Type B pancreatic cell (in vitro differentiated cells): ENCODE measurements at regions not wholly inside any gene's neighbourhood (a gene's known extent, or its start where the extent isn't known, plus 50 kb on each side); places are given as distances from the start of the nearest gene placed in this dataset.

ENCODE experiments used
- DNase-seq: peaks from one replicate; pipeline ENCODE4 v3.0.0; 2021; ENCODE audit warnings: mixed read lengths; ENCODE audit not compliant: unreplicated experiment; ENCODE audit errors: extremely low spot score
- H3K27ac Mint-ChIP-seq: 2 replicates; pipeline ENCODE4 v1.8.0; 2021; ENCODE audit warnings: mild to moderate bottlenecking, mixed read lengths
- H3K27me3 Mint-ChIP-seq: 2 replicates; pipeline ENCODE4 v1.8.0; 2021; ENCODE audit warnings: mixed read lengths
- H3K36me3 Mint-ChIP-seq: 2 replicates; pipeline ENCODE4 v1.8.0; 2021; ENCODE audit warnings: mixed read lengths
- H3K4me1 Mint-ChIP-seq: one replicate; pipeline ENCODE4 v1.8.0; 2021; ENCODE audit warnings: mixed read lengths; ENCODE audit not compliant: unreplicated experiment
- H3K4me3 Mint-ChIP-seq: 2 replicates; pipeline ENCODE4 v1.8.0; 2021; ENCODE audit warnings: mild to moderate bottlenecking, mixed read lengths
- H3K9me3 Mint-ChIP-seq: 2 replicates; pipeline ENCODE4 v1.8.0; 2021; ENCODE audit warnings: mixed read lengths
- TF ChIP-seq, protein P1 (sequence below): fragments of 200-600 bp; sonication (generic); conservative IDR thresholded peaks from 2 replicates; pipeline ENCODE4 v1.5.0; 2021; ENCODE audit warnings: antibody characterized with exemption, mild to moderate bottlenecking

DNA sequence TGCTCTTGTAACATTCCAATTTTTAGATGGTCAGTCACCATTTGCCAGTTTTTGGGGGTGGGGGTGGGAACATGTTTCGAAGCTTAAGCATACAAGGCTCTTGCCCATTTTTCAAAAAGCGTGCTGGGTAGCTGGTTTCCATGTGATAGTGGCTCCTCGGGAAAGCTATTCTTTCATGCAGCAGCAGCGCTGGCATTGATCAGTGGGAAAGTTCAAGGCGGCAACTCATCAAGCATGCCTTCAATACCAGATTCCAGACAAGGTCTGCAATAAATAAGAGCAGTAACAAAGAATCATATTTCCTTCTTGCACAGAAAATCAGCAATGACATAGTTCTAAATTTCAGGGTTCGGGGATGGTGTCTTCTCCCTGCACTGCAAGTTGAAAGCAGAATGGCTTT lies 133.5 kb upstream of the ONECUT1 start:
- H3K4me1 Mint-ChIP-seq: no peaks in the 10 kb centered on the region
- no peak for DNase-seq
- H3K27me3 Mint-ChIP-seq: peaks cover 22% of the 10 kb centered on the region
- no peaks in the 10 kb centered on the region for H3K9me3 Mint-ChIP-seq
- H3K4me3 Mint-ChIP-seq: no peak overlapping the region
- no peak overlapping the region for H3K27ac Mint-ChIP-seq
- no peaks in the 10 kb centered on the region for H3K36me3 Mint-ChIP-seq
- TF ChIP-seq, protein P1, sequence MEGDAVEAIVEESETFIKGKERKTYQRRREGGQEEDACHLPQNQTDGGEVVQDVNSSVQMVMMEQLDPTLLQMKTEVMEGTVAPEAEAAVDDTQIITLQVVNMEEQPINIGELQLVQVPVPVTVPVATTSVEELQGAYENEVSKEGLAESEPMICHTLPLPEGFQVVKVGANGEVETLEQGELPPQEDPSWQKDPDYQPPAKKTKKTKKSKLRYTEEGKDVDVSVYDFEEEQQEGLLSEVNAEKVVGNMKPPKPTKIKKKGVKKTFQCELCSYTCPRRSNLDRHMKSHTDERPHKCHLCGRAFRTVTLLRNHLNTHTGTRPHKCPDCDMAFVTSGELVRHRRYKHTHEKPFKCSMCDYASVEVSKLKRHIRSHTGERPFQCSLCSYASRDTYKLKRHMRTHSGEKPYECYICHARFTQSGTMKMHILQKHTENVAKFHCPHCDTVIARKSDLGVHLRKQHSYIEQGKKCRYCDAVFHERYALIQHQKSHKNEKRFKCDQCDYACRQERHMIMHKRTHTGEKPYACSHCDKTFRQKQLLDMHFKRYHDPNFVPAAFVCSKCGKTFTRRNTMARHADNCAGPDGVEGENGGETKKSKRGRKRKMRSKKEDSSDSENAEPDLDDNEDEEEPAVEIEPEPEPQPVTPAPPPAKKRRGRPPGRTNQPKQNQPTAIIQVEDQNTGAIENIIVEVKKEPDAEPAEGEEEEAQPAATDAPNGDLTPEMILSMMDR: no peak

DNA sequence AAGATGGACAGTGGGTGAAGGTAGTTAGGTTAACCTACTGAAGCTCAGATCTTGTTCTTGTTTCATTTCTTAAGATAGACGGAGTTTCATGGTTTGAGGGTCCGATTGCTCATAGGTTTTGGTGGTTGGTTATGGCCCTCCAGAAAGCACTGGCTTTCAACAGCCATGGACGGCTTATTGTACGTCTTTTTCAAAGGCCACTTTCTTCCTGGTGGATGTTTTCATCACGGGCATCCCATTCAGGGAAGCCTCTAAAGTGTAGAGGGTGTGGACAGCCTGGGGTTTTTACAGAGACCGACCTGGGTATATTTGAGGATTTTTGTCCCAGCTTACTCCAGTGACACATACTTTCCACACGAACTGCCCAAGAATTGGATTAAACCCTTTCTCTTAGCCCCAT lies 132.7 kb upstream of the ONECUT1 start:
- Mint-ChIP-seq H3K36me3 (no peaks in the 10 kb centered on the region), H3K4me1 (no peaks in the 10 kb centered on the region), H3K9me3 (no peaks in the 10 kb centered on the region), H3K27me3 (peaks cover 22% of the 10 kb centered on the region), H3K4me3 (no peak overlapping the region), H3K27ac (no peak overlapping the region)
- TF ChIP-seq, protein P1: no peak
- no peak for DNase-seq

DNA sequence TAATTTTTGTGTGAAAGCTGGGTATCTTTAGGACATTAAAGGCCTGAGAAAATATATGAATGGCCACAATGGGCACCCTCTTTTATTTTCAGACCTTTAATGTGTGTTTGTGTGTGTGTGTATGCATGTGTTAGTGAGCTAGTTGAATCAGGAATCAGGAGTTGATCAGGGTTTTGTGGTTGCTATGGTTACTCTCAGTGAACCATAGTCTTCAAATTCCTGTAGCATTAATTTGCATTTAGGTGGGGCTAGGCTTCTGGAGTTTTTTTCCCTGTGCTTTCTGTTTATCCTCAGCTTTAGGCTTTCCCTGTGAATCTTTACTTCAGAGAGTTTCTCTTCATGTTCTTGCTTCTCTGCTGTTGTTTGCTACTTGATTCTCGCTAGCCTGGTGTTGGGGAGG lies 122.0 kb upstream of the ONECUT1 start:
- H3K36me3 Mint-ChIP-seq: no peaks in the 10 kb centered on the region
- H3K9me3 Mint-ChIP-seq: no peaks in the 10 kb centered on the region
- H3K4me1 Mint-ChIP-seq: no peaks in the 10 kb centered on the region
- no peak overlapping the region for H3K27ac Mint-ChIP-seq
- TF ChIP-seq, protein P1: no peak
- DNase-seq: no peak
- no peak overlapping the region for H3K4me3 Mint-ChIP-seq
- H3K27me3 Mint-ChIP-seq: peaks cover 10% of the 10 kb centered on the region

DNA sequence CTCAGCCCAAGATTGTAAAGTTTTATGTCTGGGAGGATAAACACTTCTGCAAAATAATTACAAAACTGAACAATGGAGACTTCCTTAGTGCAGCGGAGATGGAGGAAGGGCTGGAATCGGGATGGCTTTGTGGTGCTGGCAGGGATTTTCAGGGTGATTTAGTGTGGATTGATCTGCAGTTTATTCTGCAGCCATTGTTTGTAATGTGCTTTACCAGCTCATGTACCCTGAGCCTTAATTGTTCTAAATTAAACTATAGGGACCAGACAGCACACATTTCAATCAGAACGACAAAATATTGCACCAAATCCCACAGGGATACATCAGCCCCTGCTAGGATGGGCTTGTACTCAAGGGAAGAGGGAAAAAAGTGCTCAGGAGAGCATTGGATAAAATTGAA lies 103.2 kb upstream of the ONECUT1 start:
- Mint-ChIP-seq H3K4me3 (no peak overlapping the region), H3K4me1 (no peaks in the 10 kb centered on the region), H3K27me3 (peaks cover 21% of the 10 kb centered on the region), H3K9me3 (no peaks in the 10 kb centered on the region), H3K36me3 (no peaks in the 10 kb centered on the region), H3K27ac (no peak overlapping the region)
- TF ChIP-seq, protein P1: no peak
- DNase-seq: no peak

DNA sequence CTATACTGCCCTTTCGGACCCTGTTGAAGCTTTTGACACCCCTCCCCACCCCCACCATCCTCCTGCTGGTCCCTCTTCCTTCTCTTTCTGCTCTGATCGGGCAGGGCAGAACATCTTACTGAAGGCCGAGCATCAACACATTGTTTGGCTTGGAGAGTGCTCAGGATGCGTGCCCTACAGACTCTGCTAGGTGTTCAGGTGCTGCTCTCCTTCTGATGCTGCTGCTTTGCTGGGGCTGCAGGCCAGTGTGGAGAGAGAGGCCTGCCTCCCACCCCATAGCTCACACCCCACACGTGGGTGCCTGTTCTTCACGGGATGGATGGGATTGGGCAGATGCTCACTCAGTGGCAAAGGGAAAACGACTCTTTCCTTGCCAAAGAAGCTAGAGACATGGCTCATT lies 89.8 kb upstream of the ONECUT1 start:
- Mint-ChIP-seq H3K9me3 (no peaks in the 10 kb centered on the region), H3K4me1 (peaks cover 5% of the 10 kb centered on the region), H3K36me3 (no peaks in the 10 kb centered on the region), H3K27me3 (peaks cover 16% of the 10 kb centered on the region), H3K27ac (no peak overlapping the region), H3K4me3 (no peak overlapping the region)
- no peak for DNase-seq
- TF ChIP-seq, protein P1: no peak

DNA sequence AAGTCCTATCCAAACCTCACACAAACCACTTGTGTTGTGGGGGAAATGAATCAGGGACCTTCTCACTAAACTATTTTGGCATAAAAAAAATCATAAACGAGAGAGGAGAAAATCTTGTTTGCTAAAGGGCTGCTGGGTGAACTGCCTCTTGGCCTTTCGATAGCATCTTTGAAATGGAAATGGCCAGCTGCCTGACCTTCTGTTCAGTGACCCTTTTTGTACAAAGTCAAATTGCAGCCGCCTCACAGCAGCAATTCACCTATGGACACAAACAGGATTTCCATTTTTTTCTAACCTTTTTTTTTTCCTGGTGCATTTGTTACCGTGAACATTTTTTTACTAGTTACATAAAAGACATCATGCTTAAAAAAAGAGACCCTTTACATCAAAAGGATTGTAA lies 89.0 kb upstream of the ONECUT1 start:
- Mint-ChIP-seq H3K9me3 (no peaks in the 10 kb centered on the region), H3K4me3 (no peak overlapping the region), H3K36me3 (no peaks in the 10 kb centered on the region), H3K27ac (no peak overlapping the region), H3K27me3 (peaks cover 19% of the 10 kb centered on the region), H3K4me1 (peaks cover 5% of the 10 kb centered on the region)
- TF ChIP-seq, protein P1: no peak
- no peak for DNase-seq
